OCI-LY7 (cell line): ENCODE measurements at regions not wholly inside any gene's neighbourhood (a gene's known extent, or its start where the extent isn't known, plus 50 kb on each side); places are given as distances from the start of the nearest gene placed in this dataset.

Experiments used
- BruUV-seq: library from RNA; stranded (reverse); fragments of 400-500 nt; replicated peaks from 2 replicates; lab custom pipeline; 2021; lab: Mats Ljungman, UMichigan
- CTCF ChIA-PET: fragments of 300-600 bp; sonication (Branson Sonifier 250); formaldehyde crosslinking; loops from one replicate; lab custom pipeline; 2022; ENCODE audit warnings: antibody characterized with exemption; ENCODE audit not compliant: unreplicated experiment; lab: Charles Lee
- POLR2A ChIA-PET: fragments of 300-600 bp; sonication (Branson Sonifier 250); formaldehyde crosslinking; loops from one replicate; lab custom pipeline; 2022; ENCODE audit warnings: antibody characterized with exemption; lab: Charles Lee
- DNase-seq: peaks from one replicate; pipeline ENCODE4 v3.0.0-alpha.2; 2015; ENCODE audit warnings: low spot score
- H2AFZ ChIP-seq: fragments of 200-600 bp; sonication (generic), shearing (Covaris generic); 2 replicates; pipeline ENCODE4 v1.6.1; 2014; ENCODE audit warnings: mild to moderate bottlenecking, antibody characterized with exemption, low read length, moderate library complexity
- H3K27ac ChIP-seq: fragments of 200-600 bp; sonication (generic); 2 replicates; pipeline ENCODE4 v1.5.1; 2014; ENCODE audit warnings: mixed run types, low read depth, mild to moderate bottlenecking, moderate library complexity, low read length, inconsistent platforms; ENCODE audit not compliant: poor library complexity, severe bottlenecking
- H3K36me3 ChIP-seq: fragments of 200-600 bp; sonication (generic); 2 replicates; pipeline ENCODE4 v1.6.1; 2014; ENCODE audit warnings: mild to moderate bottlenecking, antibody characterized with exemption, low read length, moderate library complexity, mixed read lengths; ENCODE audit not compliant: insufficient read depth
- H3K4me1 ChIP-seq: fragments of 200-600 bp; sonication (generic); 2 replicates; pipeline ENCODE4 v1.5.1; 2014; ENCODE audit warnings: mild to moderate bottlenecking, low read length; ENCODE audit not compliant: insufficient read depth, poor library complexity, severe bottlenecking
- H3K4me2 ChIP-seq: fragments of 200-600 bp; sonication (generic); 2 replicates; pipeline ENCODE4 v1.6.1; 2014; ENCODE audit warnings: mild to moderate bottlenecking, low read length
- H3K4me3 ChIP-seq: fragments of 200-600 bp; sonication (generic); 2 replicates; pipeline ENCODE4 v1.5.1; 2014; ENCODE audit warnings: mild to moderate bottlenecking, low read depth, low read length; ENCODE audit not compliant: poor library complexity, severe bottlenecking
- H3K79me2 ChIP-seq: fragments of 200-600 bp; sonication (generic); 2 replicates; pipeline ENCODE4 v1.6.1; 2016; ENCODE audit warnings: low read depth, mild to moderate bottlenecking, low read length, moderate library complexity, mixed read lengths; ENCODE audit not compliant: insufficient read depth
- H3K9me2 ChIP-seq: fragments of 200-600 bp; sonication (generic); 2 replicates; pipeline ENCODE4 v1.6.1; 2016; ENCODE audit warnings: mild to moderate bottlenecking, low read length, mixed read lengths; ENCODE audit not compliant: insufficient read depth
- H3K9me3 ChIP-seq: fragments of 200-600 bp; sonication (generic); 2 replicates; pipeline ENCODE4 v1.6.1; 2014; ENCODE audit warnings: mild to moderate bottlenecking, mixed run types, low read length, mixed read lengths
- H4K20me1 ChIP-seq: fragments of 200-600 bp; sonication (generic); 2 replicates; pipeline ENCODE4 v1.6.1; 2014; ENCODE audit warnings: mild to moderate bottlenecking, antibody characterized with exemption, low read length, moderate library complexity, mixed read lengths; ENCODE audit not compliant: insufficient read depth
- CTCF ChIP-seq: fragments of 200-600 bp; sonication (generic); conservative IDR thresholded peaks from 2 replicates; pipeline ENCODE4 v1.5.1; 2014; ENCODE audit warnings: mild to moderate bottlenecking, antibody characterized with exemption, low read length, moderate library complexity, mixed read lengths
- EZH2phosphoT487 ChIP-seq: fragments of 200-600 bp; sonication (generic); IDR thresholded peaks from 2 replicates; pipeline ENCODE4 v1.6.1; 2018; ENCODE audit warnings: low read depth, borderline replicate concordance, mild to moderate bottlenecking, mixed run types, antibody characterized with exemption, low read length, moderate library complexity, mixed read lengths
- intact Hi-C: fragments of 100-400 bp; cut with micrococcal nuclease; formaldehyde crosslinking; loops from one replicate; pipeline ENCODE4 v1.10.0; 2022; ENCODE audit not compliant: unreplicated experiment

GRCh38 chr10:22837771-22838170 lies 90.1 kb upstream of the ARMC3 start:
- no peak for DNase-seq
- no peaks in the 10 kb centered on the region for H3K79me2 ChIP-seq
- no peak overlapping the region for H3K27ac ChIP-seq
- TF ChIP-seq EZH2phosphoT487 = no peak
- TF ChIP-seq CTCF = no peak
- no peaks in the 10 kb centered on the region for H3K9me3 ChIP-seq
- no peak overlapping the region for H3K4me3 ChIP-seq
- intact Hi-C loops = no loop called here
- POLR2A ChIA-PET = no interaction called here
- H4K20me1 ChIP-seq = no peaks in the 10 kb centered on the region
- no peaks in the 10 kb centered on the region for H3K4me1 ChIP-seq
- no peaks in the 10 kb centered on the region for H3K36me3 ChIP-seq
- no peak overlapping the region for H2AFZ ChIP-seq
- CTCF ChIA-PET = no interaction called here
- BruUV-seq = no TSS peak
- H3K9me2 ChIP-seq = no peaks in the 10 kb centered on the region
- H3K4me2 ChIP-seq = no peak overlapping the region

GRCh38 chr10:22837351-22837750 lies 90.5 kb upstream of the ARMC3 start:
- Histone ChIP-seq H2AFZ (no peak overlapping the region), H3K9me3 (no peaks in the 10 kb centered on the region), H3K4me1 (no peaks in the 10 kb centered on the region), H3K4me3 (no peak overlapping the region), H3K4me2 (no peak overlapping the region), H4K20me1 (no peaks in the 10 kb centered on the region), H3K9me2 (no peaks in the 10 kb centered on the region), H3K36me3 (no peaks in the 10 kb centered on the region), H3K79me2 (no peaks in the 10 kb centered on the region), H3K27ac (no peak overlapping the region)
- no peak for TF ChIP-seq CTCF
- no peak for TF ChIP-seq EZH2phosphoT487
- intact Hi-C loops = no loop called here
- BruUV-seq = no TSS peak
- CTCF ChIA-PET = no interaction called here
- no peak for DNase-seq
- POLR2A ChIA-PET = no interaction called here

GRCh38 chr10:22834471-22834870 lies 93.4 kb upstream of the ARMC3 start:
- POLR2A ChIA-PET = no interaction called here
- no peak for DNase-seq
- intact Hi-C loops = no loop called here
- Histone ChIP-seq H3K9me3 (no peaks in the 10 kb centered on the region), H3K79me2 (no peaks in the 10 kb centered on the region), H3K4me2 (no peak overlapping the region), H4K20me1 (no peaks in the 10 kb centered on the region), H3K9me2 (no peaks in the 10 kb centered on the region), H3K27ac (no peak overlapping the region), H2AFZ (no peak overlapping the region), H3K4me1 (no peaks in the 10 kb centered on the region), H3K4me3 (no peak overlapping the region), H3K36me3 (no peaks in the 10 kb centered on the region)
- CTCF ChIA-PET = no interaction called here
- TF ChIP-seq CTCF (no peak), EZH2phosphoT487 (no peak)
- no TSS peak for BruUV-seq
